Germinal center (tissue), 1 donor: ENCODE measurements at regions not wholly inside any gene's neighbourhood (a gene's known extent, or its start where the extent isn't known, plus 50 kb on each side); places are given as distances from the start of the nearest gene placed in this dataset.

Experiments
- DNase-seq: peaks from one replicate; pipeline ENCODE4 v3.0.0; 2012; ENCODE audit warnings: mixed read lengths, low spot score

- DNase-seq, result no peak
Observed at GRCh38 chr6:37556881-37557644, 57.4 kb upstream of the CCDC167 start.

- no peak for DNase-seq
Observed at GRCh38 chr6:37555040-37555781, 55.5 kb upstream of the CCDC167 start.

DNA sequence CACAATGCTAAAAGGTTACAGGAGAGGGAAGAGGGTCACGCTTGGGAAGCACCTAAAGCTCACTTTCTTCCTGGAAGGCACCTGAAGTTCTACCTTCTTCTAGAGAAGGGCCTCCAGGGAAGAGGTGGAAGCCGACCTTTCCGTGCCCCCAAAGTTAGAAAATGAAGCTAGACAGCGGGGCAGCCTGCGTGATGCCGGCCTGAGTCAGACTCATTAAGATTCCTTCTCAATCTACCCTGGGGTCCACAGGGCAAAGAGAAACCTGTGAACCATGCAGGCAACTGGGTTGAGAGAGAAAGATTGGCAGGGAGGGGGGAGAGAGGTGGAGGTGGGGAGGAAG is 54.8 kb upstream of the CCDC167 start:
- no peak for DNase-seq

DNA sequence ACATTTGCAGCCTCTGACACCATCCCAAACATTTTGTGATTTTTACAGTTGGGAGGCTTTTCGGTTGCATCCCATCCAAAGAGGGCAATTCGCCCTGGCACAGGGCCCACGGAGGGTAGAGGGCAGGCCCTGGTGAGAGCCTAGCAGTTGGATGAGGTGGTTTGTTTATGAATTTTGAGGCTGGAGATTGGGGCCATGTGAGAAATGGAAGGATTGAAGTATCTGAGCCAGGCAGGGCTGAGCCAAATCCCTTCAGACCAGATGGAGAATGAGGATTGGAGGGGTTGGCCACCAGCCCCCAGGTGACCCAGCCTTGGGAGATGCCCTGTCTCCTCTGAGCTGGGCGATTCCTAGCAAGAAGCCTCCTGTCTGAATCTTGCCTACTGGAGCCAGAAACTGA is 52.6 kb upstream of the CCDC167 start:
- DNase-seq, result no peak

DNA sequence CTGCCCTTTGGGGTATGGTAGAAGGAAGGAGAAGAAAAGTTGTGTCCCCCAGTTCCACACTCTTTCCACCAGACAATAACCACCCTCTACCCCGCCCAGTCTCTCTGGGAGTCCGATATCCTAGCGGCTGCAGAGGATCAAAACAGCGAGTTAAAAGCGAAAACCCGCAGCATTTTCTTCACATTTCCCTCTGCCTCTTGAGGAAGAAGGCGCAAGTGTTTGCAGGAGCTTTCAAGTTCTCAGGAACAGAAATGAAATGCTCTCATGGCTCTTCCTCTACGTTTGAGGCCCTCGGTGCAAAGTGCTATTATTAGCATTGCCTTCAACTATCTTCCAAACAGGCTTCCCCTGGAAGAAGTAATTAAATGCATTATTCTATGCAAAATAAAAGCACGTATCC is 52.2 kb upstream of the CCDC167 start:
- no peak for DNase-seq

DNA sequence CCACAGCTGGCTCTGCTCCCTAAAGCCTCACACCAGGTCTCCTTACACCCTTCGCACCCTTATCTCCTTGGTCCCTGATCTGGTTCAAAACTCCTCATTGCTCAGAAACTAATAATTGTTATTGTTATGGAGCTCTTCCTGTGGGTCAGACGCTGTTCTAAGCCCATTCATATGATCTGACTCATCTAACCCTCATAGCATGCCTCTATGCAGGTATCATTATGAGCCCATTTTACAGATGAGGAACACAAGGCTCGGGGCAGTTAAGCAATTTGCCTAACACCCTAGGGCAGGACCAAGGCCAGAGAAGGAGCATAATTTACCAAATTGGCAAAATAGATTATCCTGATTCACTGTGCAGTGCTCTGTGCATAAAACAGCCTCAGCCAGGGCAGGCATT is 51.8 kb upstream of the CCDC167 start:
- no peak for DNase-seq

GRCh38 chr6:37551002-37551401 is 51.3 kb upstream of the CCDC167 start:
- DNase-seq, result no peak

DNA sequence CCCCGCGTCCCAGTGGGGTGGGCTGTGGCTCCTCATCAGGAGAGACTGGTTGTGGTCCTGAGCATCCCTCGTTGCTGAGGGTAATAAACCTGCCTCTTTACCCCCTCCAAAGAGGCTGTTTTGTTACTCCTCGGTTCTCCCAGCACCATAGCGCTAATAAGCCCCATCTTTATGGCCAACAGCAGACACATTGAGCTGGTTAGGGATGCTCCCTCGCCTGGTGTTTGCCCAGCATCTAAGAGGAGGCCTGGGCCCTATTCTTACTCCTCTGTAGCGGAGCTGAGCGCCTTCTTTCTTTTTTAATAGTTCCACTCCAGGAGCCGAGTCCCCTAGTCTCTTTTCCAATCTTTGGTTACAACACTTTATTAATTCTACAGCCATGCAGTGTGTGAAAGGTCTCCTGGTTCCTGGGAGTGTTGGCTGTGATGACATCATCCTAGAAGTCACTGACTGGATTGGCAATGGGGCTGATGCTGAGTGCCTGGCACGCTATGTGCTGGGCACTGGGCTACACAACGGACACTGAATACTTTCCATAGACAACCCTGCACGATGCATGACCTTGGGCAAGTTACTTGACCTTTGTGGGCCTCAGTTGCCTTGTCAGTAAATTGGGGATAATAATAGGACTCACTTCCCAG is 50.6 kb upstream of the CCDC167 start:
- DNase-seq, result no peak

DNA sequence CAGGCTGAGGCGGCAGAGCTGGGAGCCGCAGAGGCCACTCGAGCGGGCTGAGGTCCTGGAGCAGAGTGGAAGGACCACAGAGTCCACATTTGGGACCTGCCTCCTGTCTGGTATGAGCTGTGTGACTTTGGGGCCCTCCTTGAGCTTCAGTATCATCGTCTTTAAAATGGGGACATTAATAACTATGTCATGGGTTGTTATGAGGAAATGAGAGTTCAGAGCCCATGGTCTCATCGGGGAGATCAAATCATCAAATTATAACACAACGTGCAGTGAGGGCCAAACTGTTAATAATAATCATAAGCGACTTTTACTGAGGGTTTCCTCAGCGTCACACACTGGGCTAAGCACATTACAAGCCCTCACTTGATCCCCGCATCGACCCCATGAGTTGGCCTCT is 49.9 kb upstream of the CCDC167 start:
- DNase-seq, result peak; percentile 57
